Suprapubic skin (tissue), 4 donors: ENCODE measurements at regions not wholly inside any gene's neighbourhood (a gene's known extent, or its start where the extent isn't known, plus 50 kb on each side); places are given as distances from the start of the nearest gene placed in this dataset.

ENCODE experiments used
- DNase-seq, 2 donors: peaks; one replicate each; pipeline ENCODE4 v3.0.0-alpha.2; 2019; ENCODE audit warnings: low spot score in 2 of 2
- H3K27ac ChIP-seq: fragments of 200-600 bp; sonication (generic); one replicate; pipeline ENCODE4 v1.5.1; 2019
- H3K27me3 ChIP-seq: fragments of 200-600 bp; sonication (generic); one replicate; pipeline ENCODE4 v1.5.1; 2019
- H3K36me3 ChIP-seq: fragments of 200-600 bp; sonication (generic); one replicate; pipeline ENCODE4 v1.5.1; 2019
- H3K4me1 ChIP-seq: fragments of 200-600 bp; sonication (generic); one replicate; pipeline ENCODE4 v1.5.1; 2019
- H3K4me3 ChIP-seq: fragments of 200-600 bp; sonication (generic); one replicate; pipeline ENCODE4 v1.5.1; 2019; ENCODE audit warnings: mild to moderate bottlenecking
- H3K9me3 ChIP-seq: fragments of 200-600 bp; sonication (generic); one replicate; pipeline ENCODE4 v1.5.1; 2019
- EP300 ChIP-seq: sonication (generic); formaldehyde crosslinking; IDR thresholded peaks from one replicate; pipeline ENCODE4 v1.6.1; 2017; ENCODE audit warnings: antibody characterized with exemption
- POLR2A ChIP-seq, 2 donors: fragments of 450-650 bp; IDR thresholded peaks; one replicate each; pipeline ENCODE4 v1.6.1; 2017; ENCODE audit warnings: antibody characterized with exemption in 2 of 2, mild to moderate bottlenecking in 2 of 2, moderate library complexity in 2 of 2
- POLR2AphosphoS5 ChIP-seq, 3 donors: sonication (generic); formaldehyde crosslinking; IDR thresholded peaks; one replicate each; pipeline ENCODE4 v1.6.1; 2017; ENCODE audit warnings: antibody characterized with exemption in 3 of 3
- WGBS: methylation state at CpG from one replicate; pipeline ENCODE4 v1.1.5; 2018; 5-methylcytosine and 5-hydroxymethylcytosine counted together
- TF ChIP-seq, protein P1 (sequence below), 2 donors: fragments of 200-600 bp in 1 of 2; fragments of 450-650 bp in 1 of 2; sonication (generic) in 1 of 2; IDR thresholded peaks; one replicate each; pipeline ENCODE4 v1.5.1; 2016 to 2019; ENCODE audit warnings: antibody characterized with exemption in 2 of 2, mild to moderate bottlenecking in 1 of 2, moderate library complexity in 1 of 2

DNA sequence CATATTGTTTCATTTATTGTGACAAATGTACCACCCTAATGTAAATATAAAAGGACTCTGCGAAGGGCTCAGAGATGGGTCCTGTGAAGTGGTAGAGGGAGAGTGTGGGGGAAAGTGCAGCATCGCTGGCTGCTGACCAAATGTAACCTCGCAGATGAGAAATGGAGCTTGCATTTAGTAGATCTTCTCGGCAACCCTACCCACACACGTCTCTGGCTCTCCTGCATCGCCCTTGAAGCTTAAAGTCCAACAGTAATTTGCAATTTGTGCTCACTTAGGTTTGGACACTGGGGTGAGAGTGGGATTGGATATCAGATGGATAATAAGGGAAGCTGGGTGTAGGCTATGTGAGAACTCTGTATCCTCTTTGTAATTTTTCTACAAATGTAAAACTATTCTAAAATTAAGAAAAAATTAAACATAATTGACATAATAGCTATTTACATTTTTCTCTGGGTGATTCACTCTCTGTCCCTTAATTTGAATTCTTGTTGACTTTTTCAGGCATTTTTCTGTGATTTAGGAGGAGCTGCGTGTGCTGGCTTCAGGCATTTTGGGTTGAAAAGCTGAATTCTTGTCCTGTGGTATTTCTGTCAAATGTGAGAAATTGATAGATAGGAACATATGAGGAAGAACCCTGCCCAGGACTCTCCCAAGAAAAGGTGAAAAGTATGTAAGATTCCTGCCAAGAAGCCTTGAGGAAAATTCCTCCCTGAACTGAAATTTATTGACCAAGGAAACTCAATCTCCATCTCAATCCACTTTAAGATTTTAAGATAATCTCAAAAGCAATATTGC lies 524.7 kb upstream of the MCTP2 start:
- H3K4me3 ChIP-seq: no peak overlapping the region
- H3K27ac ChIP-seq: no peak overlapping the region
- WGBS: 58% methylated on average over 7 of the region's 7 CpGs
- H3K36me3 ChIP-seq: no peaks in the 10 kb centered on the region
- H3K27me3 ChIP-seq: no peaks in the 10 kb centered on the region
- H3K4me1 ChIP-seq: peaks cover 9% of the 10 kb centered on the region
- no peak for DNase-seq
- H3K9me3 ChIP-seq: no peaks in the 10 kb centered on the region
- TF ChIP-seq POLR2AphosphoS5 (IDR thresholded peaks at IDR 0.05): no peak
- TF ChIP-seq, protein P1, sequence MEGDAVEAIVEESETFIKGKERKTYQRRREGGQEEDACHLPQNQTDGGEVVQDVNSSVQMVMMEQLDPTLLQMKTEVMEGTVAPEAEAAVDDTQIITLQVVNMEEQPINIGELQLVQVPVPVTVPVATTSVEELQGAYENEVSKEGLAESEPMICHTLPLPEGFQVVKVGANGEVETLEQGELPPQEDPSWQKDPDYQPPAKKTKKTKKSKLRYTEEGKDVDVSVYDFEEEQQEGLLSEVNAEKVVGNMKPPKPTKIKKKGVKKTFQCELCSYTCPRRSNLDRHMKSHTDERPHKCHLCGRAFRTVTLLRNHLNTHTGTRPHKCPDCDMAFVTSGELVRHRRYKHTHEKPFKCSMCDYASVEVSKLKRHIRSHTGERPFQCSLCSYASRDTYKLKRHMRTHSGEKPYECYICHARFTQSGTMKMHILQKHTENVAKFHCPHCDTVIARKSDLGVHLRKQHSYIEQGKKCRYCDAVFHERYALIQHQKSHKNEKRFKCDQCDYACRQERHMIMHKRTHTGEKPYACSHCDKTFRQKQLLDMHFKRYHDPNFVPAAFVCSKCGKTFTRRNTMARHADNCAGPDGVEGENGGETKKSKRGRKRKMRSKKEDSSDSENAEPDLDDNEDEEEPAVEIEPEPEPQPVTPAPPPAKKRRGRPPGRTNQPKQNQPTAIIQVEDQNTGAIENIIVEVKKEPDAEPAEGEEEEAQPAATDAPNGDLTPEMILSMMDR (IDR thresholded peaks at IDR 0.05): no peak
- TF ChIP-seq EP300: no peak
- no peak for TF ChIP-seq POLR2A (IDR thresholded peaks at IDR 0.05)

DNA sequence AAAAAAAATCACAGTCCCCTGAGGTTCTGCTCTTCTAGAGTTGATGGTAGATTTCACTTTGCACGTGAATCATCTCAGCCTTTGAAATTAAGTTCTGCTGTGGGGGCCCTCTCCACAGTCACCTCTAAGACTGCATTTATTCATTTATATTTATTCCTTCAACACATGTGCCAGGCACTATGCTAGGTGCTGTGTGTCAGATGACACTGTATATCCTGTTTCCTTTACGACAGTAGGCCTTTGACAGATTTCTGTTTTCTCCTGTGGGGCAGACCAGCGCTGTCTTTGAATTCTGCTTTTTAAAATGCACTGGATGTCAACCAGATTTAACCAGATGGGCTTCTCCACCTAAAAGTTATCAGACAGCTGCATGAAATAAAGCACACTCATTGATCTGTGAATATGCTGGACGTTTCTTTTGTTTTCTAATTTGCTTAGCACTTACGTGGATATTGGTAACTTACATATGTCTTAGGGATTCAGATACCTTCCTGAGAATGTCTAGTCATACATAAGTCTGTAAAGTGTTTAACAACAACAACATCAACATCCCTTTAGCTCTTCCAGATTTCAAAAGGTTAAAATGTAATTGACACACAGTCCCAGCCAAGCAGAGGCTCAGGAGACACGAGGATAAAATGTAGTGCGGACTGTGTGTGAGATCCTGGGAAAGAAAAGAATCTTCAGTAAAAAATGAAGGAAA lies 525.5 kb upstream of the MCTP2 start:
- TF ChIP-seq EP300 (no peak), POLR2AphosphoS5 (IDR thresholded peaks at IDR 0.05) (no peak), POLR2A (IDR thresholded peaks at IDR 0.05) (no peak)
- TF ChIP-seq, protein P1 (IDR thresholded peaks at IDR 0.05): no peak
- 77% methylated on average over 7 of the region's 7 CpGs for WGBS
- H3K9me3 ChIP-seq: no peaks in the 10 kb centered on the region

DNA sequence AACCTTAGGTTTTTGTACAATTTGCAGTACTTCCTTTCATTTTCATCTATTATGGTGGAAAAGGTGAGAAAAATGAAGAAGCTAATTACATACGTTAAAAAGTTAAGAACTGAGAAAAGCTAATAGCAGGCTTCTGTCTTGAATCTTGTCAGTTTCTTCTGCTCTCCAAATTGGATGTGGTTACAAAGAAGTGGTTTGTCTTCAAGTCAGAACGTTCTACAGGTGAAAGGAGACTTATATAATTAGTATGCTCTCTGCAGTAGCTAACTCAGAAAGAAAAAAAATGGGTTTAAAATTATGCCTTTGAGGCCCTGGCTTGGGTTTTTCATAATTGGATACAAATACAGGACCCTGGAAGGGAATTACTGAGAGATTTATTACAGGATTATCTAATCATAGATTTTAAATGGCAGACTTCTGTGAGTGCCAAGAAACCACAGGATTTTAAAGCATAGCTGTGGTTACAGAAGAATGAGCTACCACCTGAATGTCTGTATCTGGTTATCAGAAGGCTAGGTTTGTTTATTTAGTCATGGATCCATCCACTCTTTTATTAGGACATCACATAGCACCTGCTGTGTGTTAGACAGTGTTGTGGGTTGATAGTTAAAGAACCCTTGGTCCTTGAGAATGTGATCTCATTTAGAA lies 528.1 kb upstream of the MCTP2 start:
- H3K9me3 ChIP-seq: no peaks in the 10 kb centered on the region
- H3K4me1 ChIP-seq: peaks cover 4% of the 10 kb centered on the region
- TF ChIP-seq POLR2AphosphoS5 (IDR thresholded peaks at IDR 0.05) (no peak), POLR2A (IDR thresholded peaks at IDR 0.05) (no peak), EP300 (no peak)
- TF ChIP-seq, protein P1 (IDR thresholded peaks at IDR 0.05): no peak
- WGBS: 30% methylated on average over 2 of the region's 2 CpGs
- no peaks in the 10 kb centered on the region for H3K27me3 ChIP-seq
- H3K4me3 ChIP-seq: no peak overlapping the region
- no peak overlapping the region for H3K27ac ChIP-seq
- no peaks in the 10 kb centered on the region for H3K36me3 ChIP-seq
- DNase-seq: no peak

More for the DNA sequence above, 525.5 kb upstream of the MCTP2 start:
- H3K36me3 ChIP-seq: no peaks in the 10 kb centered on the region
- peaks cover 9% of the 10 kb centered on the region for H3K4me1 ChIP-seq
- no peak overlapping the region for H3K27ac ChIP-seq
- no peak for DNase-seq
- no peak overlapping the region for H3K4me3 ChIP-seq
- H3K27me3 ChIP-seq: no peaks in the 10 kb centered on the region

DNA sequence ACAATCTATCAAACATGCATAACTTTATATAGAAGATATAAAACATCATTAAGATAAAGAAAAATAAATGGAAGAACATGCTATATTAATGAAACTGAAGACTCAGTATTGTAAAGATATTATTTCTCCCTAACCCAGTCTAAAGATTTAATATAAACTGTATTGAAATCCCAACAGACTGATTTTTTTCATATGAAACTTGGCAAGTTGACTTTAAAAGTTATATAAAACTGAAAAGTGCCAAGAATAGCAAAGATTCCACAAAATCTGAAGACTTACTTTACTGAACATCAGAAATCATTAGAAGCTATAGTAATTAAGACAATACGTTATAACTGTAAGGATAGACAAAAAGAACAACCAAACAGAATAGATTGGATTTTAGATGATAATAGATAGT lies 531.3 kb upstream of the MCTP2 start:
- no peak for DNase-seq
- Histone ChIP-seq H3K9me3 (peaks cover 4% of the 10 kb centered on the region), H3K36me3 (no peaks in the 10 kb centered on the region), H3K4me3 (no peak overlapping the region), H3K4me1 (no peaks in the 10 kb centered on the region), H3K27me3 (no peaks in the 10 kb centered on the region), H3K27ac (no peak overlapping the region)
- TF ChIP-seq, protein P1 (IDR thresholded peaks at IDR 0.05): no peak
- TF ChIP-seq POLR2A (IDR thresholded peaks at IDR 0.05) (no peak), POLR2AphosphoS5 (IDR thresholded peaks at IDR 0.05) (no peak), EP300 (no peak)
- WGBS: 86% methylated on average over 1 of the region's 1 CpG

DNA sequence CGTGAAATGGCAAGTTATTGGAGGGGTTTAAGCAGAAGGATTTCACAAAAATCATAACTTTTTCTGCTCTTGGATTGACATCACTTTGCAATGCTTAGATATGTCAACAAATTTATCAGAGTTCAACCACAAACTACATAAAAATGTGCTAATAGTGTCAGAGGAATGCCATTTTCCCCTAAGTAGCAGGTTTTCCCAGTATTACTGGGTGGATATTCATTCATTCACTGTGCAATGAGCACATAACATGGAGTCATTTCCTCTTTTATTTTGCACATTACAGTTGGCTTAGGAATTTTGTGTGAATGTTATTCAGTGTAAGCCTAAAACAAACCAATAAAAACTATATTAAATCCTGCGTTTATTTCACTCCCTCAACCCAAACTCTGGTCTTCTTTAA lies 537.3 kb upstream of the MCTP2 start:
- no peak overlapping the region for H3K27ac ChIP-seq
- no peak overlapping the region for H3K4me3 ChIP-seq
- peaks cover 4% of the 10 kb centered on the region for H3K9me3 ChIP-seq
- no peaks in the 10 kb centered on the region for H3K36me3 ChIP-seq
- no peaks in the 10 kb centered on the region for H3K4me1 ChIP-seq
- TF ChIP-seq POLR2A (IDR thresholded peaks at IDR 0.05) (no peak), POLR2AphosphoS5 (IDR thresholded peaks at IDR 0.05) (no peak), EP300 (no peak)
- TF ChIP-seq, protein P1 (IDR thresholded peaks at IDR 0.05): no peak
- no peak for DNase-seq
- no peaks in the 10 kb centered on the region for H3K27me3 ChIP-seq
- 82% methylated on average over 2 of the region's 2 CpGs for WGBS
